Endothelial cell of umbilical vein (primary cell): ENCODE measurements at regions not wholly inside any gene's neighbourhood (a gene's known extent, or its start where the extent isn't known, plus 50 kb on each side); places are given as distances from the start of the nearest gene placed in this dataset.

Source experiments
- CTCF ChIP-seq, 2 donors: IDR thresholded peaks; 1 replicate in 1 of 2; 2 replicates in 1 of 2; pipeline ENCODE4 v1.5.1; 2011; ENCODE audit warnings: low read length in 2 of 2, mild to moderate bottlenecking in 2 of 2, moderate library complexity in 2 of 2, control low read depth in 1 of 2, inconsistent platforms in 1 of 2, low read depth in 1 of 2; ENCODE audit not compliant: insufficient read depth in 1 of 2; ENCODE audit errors: extremely low read depth in 1 of 2
- POLR2A ChIP-seq: IDR thresholded peaks from 2 replicates; pipeline ENCODE4 v1.6.1; 2012; ENCODE audit warnings: low read depth, mild to moderate bottlenecking, control low read depth, low read length
- POLR2AphosphoS5 ChIP-seq: IDR thresholded peaks from 2 replicates; pipeline ENCODE4 v1.6.1; 2012; ENCODE audit warnings: low read depth, mild to moderate bottlenecking, control low read depth, low read length, moderate library complexity; ENCODE audit not compliant: insufficient read depth

DNA sequence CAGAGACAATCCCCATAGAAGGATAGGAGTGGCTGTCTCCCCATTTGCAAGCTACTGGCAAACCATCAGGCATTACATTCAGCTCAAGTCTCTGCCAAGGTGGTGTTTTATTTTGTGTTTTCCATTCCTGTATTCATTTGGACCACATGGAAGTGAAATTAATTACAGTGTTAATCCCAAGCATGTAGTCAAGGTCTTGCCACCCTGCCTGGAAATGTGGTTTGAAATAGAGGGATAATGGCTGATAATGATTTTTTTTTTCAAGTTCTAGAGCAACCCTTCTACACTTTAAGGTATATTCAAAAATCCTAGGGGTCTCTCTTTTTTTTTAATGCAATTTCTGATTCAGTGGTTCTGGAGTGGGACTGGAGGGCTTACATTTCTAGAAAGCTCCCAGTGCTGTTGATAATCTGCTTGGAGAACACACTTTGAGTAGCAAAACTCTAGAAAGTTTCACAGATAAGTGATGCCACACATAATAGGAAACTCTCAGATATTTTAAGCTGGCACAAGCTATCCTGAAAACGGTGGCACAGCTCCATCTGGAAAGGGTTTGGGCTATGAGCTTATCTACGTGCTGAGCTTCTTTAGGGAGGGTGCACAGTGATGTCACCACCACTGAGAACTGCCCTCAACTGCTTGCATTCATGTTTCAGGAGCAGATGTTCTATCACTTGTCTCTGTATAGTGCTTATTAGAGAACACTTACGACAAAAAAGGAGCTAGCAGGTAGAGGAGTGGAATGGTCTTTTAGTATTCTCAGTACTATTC is 140.1 kb upstream of the IL12A start:
- TF ChIP-seq CTCF (IDR thresholded peaks at IDR 0.05; ENCODE audit: extremely low read depth in 1 of 2, insufficient read depth in 1 of 2, low read depth in 1 of 2, low read length in 2 of 2) (no peak), POLR2AphosphoS5 (no peak), POLR2A (no peak)
